NOMO-1 treated with dmso at 0.1 percent for 144 hours (cell line): ENCODE measurements at regions not wholly inside any gene's neighbourhood (a gene's known extent, or its start where the extent isn't known, plus 50 kb on each side); places are given as distances from the start of the nearest gene placed in this dataset.
"Not testable (repeated sequence)": the region's sequence is repeated elsewhere in the genome, so short reads cannot be mapped to it uniquely, and the experiment has no call there.

Experiments
- DNase-seq: peaks from one replicate; lab custom pipeline; 2025; ENCODE audit not compliant: unreplicated experiment; lab: John Stamatoyannopoulos, UW

DNA sequence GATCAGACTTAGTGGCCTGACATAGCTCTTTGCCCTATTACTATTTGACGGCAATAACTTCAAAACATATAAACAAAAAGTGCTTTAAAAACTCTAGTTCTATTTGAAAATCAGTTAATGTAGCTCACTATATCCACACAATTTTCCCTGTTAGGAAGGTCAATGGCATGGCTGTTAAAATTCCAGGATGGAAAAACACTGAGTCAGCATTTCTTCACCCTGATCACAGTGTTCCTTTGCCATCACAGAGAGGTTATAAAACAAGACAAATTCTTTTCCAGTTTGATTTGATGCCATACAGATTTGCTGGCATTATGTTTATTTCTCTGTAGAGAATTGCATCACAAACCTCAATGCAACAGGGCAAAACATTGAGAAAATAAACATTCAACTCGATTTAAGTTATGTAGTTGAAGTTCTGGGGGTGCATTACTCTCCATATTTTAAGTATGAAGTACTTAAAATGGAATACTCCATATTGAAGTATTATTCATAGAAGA is 253.7 kb upstream of the HSF2 start:
- DNase-seq: no peak

DNA sequence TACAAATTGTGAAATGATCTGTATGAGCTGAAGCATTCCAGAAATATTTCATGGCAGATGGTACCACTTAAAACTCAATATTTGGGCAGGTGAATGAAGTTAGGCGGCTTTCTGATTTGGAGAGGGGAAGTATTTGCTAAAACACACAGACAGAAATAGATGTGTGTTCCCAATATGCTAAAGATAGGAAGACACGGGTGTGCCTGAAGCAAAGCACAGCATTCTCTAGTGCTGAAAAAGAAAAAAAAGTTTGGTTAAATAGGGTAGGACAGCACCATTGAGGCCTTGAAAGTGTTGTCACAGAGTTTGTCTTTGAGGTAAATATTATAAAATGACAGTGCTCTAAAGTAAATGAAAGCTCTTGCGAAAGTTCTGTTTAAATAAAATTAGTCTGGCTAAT is 252.2 kb upstream of the HSF2 start:
- DNase-seq: no peak

DNA sequence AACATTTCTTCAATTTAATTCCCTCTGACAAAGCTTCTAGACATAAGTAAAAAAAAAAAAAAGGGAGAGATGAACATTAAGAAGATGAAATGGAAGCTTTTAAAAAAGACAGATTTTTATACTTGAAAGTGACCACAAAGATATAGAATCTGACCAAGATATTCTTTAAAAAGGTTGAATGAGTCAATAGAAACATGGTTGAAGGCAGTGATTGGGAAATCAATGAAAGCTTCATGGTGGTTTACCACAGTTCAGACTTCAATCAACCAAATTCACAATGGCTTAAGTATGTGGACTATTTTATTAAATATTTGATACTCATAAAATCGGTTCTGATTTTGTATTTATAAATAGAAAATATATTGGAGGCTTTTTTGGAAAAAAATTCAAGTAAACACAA is 248.4 kb upstream of the HSF2 start:
- no peak for DNase-seq

DNA sequence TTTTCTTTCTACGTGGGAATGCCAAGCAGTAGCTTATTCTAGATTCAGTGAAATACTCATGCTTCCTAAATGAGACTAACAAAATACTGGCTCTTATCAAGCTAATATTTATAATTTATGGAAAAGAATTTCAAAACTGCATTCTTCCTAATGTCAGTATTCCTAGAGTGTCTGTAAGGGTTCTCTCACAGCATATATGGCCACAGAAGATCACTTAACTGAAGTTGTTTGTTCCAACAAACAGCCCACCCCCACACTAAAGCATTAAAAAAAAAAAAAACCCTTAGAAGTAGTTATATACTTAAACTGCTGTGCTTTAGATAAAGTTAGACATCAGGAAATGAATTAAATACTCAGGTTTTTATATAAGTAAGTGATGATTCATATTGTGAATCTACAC is 247.7 kb upstream of the HSF2 start:
- no peak for DNase-seq

DNA sequence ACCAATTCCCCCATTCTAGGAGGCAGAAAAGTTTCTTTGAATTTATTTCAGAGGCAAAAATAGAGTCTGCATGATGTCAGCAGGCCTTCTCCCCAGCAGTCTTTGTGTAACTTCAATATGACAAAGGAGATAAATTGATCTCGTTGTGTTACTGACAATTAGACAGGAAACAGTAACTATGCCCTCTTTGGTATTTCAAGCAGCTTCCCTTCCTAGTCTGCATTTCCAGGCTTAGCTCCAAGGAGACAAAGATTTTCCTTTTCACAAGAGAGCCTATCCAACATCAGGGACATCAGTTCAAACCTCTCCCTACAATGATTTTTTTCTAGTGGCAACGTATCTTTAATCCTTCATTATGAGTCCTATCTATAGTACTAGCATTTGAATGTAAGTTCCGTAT is 245.9 kb upstream of the HSF2 start:
- DNase-seq: no peak

DNA sequence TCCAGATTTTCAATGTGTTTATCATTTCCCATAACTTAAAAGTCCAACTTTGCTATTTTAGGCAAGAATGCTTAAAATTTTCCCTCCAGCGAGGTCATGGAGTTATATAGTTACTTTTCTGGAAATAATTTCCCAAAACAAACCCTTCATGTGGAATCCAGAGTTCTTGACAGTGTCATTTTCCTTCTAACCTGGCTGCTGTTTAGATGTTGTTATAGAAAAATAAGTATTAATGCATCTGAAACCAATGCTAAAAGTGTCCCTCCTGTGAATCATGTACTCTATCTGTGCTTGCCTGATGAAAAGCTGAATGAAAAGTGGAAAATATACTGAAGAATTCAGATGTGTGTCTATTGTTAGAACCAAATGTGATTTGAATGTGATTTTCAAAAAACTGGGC is 245.3 kb upstream of the HSF2 start:
- DNase-seq: no peak

DNA sequence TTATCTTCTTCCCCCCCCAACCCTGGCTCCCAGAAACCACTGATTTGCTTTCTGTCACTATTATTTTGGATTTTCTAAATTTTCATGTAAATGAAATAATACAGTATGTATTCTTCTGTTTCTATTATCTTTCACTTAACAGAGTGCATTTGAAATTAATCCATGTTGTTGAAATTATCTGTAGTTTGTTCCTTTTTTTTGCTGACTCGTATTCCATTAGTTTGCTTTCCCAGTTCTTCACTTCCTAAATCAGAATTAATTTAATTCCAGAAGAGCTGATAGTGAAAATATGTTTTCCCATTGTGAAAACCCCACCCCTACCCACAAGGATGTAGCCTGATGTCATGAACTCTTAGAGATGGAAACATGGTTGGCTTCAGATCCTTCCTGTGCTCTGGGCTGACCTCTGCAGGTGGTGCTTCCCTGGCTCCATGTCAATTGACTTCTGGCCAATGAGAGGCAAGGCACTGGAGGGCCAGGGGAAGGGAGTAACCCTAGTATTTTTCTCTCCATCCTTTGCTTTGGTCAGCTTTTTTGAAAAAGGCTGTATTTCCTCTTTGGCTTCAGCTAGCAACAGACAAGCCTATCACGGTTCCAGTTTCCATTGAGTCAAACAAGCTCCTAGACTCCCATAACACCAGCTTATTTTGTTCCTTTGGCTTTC is 244.4 kb upstream of the HSF2 start:
- DNase-seq: no peak

DNA sequence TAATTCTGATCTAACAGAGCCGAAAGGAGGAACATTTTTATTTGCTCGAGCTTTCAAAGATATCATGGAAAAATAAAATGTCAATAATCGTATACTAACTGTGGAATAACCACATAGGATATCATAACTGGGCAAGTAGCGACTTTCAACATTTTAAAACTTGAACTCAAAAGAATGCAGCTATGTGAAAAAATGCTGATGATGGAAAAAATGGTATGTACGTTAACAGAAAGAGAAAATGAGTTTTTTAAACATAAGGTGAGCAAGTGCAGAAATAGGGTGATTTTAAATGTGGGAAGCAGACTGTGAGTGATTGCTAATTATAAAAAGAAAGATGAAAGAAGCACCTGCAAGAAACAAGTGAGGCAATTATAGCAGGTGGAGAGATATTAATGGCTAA is 238.3 kb upstream of the HSF2 start:
- DNase-seq: no peak

DNA sequence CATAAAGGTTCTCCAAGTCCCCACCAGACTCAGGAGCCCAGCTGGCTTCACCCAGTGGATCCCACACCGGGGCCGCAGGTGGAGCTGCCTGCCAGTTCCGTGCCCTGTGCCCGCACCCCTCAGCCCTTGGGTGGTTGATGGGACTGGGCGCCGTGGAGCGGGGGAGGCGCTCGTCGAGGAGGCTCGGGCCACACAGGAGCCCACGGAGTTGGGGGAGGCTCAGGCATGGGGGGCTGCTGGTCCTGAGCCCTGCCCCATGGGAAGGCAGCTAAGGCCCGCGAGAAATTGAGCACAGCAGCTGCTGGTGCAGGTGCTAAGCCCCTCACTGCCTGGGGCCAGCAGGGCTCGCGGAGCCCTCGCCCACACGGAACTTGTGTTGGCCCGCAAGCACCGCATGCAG is 234.4 kb upstream of the HSF2 start:
- no peak for DNase-seq

DNA sequence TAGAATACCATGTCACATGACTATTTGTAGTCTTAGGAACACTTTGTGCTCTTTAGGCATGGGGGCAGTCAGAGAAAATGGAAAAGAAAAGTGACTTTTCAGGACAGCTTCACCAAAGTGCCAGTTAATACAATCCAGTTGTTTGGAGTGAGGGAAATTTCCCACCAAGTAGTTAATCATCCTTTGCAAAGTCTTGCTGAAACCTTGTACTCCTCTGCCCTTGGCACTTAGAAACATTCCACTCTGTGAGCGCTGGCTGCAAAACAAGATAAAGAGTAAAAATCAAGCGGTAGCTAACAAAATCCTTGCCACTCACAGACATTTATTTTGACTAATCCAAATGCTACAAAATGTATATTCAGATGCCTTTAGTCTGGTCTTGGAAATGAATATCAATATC is 229.2 kb upstream of the HSF2 start:
- DNase-seq: no peak

DNA sequence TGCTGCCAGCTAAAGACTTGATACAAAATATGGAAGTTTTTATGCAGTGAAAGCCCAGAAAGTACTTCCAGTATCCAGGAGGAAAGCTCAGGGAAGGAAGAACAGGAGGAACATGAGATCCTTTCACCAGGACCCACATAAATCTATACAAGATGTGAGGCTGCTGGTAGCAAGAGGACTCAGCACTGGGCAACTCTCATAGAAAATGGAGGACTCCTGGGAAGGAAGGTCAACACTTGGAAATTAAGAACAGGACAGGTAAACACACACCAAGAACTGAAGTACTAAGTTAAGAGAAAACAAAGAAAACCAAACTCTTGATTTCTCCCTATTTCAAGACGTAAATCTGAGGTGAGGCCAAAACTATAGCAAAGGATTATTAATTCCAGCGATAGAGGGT is 220.5 kb upstream of the HSF2 start:
- DNase-seq: no peak

DNA sequence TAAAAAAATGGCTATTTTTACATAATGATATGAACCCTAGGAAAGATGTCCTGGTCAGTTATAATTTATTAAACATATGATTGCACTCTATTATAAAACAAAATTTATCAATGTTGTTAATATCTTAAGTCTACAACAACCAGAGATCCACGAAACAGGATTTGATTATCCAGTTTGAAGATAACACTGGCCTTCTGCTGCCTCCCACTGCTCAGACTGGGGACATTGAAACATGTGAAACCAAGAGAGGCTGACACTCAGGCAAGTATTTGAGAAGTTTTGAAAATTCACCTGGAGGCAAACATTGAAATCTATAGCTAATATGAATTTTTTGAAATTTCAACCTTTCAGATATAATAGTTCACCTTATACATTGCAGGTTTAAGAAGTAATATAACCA is 219.3 kb upstream of the HSF2 start:
- no peak for DNase-seq

DNA sequence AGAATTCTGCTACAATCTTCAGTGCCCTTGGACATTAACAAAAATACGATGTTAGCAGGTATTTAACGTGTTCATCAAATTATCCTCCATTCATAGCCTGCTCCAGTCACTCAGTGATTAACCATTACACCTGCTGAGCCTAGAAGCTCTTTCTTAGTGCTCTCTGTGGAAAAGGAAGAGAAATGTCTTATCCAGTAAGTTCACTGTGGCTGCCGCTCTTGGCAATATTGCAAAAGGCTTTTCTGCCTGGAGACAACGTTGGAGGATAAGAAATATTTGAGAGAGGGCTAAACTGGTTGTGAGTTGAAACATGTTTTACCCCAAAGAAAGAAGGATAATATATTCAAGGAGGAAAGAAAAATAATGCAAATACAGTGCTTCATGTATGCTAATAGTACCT is 217.4 kb upstream of the HSF2 start:
- no peak for DNase-seq

DNA sequence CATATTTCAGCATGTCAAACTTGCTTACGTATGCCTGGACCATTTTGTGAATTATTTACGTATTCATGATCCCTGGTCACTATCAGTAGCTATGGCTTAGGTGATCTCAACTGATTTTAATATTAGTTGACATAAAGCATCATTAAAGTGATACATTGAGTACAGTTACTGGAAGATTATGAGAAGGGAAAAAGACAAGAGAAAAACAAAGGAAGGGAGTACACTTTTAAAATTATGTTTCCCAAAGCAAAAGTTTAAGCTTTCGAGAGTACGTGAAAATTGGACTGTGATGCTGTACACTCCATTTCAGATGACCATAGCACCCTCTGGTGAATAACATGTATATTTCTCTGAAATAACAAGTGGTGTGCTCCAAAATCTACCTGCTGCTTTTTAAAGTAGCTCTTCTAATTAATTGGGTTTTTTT is 215.0 kb upstream of the HSF2 start:
- DNase-seq: no peak

DNA sequence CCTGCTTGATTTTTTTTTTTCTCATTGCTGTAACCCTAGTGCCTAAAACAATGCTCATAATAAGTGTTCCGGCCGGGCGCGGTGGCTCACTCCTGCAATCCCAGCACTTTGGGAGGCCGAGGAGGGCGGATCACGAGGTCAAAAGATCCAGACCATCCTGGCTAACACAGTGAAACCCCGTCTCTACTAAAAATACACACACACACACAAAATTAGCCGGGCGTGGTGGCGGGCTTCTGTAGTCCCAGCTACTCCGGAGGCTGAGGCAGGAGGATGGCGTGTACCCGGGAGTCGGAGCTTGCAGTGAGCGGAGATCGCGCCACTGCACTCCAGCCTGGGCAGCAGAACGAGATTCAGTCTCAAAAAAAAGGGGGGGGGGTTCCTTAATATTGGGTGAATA is 214.0 kb upstream of the HSF2 start:
- DNase-seq: not testable (repeated sequence)

DNA sequence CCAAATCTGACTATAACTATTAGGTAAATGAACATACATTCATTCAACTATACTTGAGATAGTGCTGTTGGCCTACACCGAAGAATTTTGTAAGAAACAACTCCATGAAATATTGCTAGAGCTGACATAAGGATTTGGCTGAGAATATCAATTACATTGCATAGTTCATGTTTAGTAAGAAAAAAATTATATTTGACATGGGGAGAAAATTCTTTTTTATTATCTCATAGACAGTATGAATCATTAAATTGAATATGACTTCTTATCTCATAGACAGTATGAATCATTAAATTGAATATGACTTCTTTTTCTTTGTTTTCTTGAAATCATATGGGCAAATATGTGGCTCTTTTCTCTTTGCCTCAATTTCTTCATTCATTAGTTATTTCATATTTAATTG is 212.3 kb upstream of the HSF2 start:
- no peak for DNase-seq

DNA sequence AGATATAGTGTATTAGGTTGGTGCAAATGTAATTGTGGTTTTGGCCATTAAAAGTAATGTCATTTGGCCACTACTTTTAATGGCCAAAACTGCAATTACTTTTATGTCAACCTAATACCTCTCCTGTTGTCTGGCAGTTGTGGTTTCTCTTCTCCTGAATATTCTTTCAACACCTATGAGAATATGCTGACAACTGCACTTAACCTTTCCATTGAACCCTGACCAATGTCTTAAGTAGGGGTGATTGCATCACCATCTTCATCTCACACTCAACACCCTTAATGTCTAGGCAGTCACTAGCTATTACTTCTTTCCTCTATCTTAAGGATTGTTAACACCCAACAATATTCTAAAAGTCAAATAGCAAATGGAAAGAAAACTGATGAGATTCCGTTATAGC is 200.5 kb upstream of the HSF2 start:
- DNase-seq: no peak

DNA sequence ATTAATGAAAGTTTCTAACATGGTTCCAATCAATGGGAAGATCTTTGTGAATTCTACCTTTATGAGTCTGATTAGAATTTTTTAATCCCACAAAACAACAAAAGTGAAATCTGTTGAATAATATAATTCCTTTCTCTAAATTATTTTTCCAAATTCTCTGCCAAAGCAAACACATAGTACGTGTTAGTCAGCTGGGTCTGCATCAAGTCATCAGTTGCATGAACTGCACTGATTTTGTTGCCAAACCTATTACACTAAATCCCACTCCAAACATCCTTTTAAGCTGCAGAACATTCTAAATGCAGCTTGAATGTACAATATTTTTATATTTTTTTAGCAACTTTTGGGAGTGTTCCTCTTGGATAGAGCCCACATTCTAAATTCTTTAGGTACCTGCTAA is 199.0 kb upstream of the HSF2 start:
- no peak for DNase-seq

DNA sequence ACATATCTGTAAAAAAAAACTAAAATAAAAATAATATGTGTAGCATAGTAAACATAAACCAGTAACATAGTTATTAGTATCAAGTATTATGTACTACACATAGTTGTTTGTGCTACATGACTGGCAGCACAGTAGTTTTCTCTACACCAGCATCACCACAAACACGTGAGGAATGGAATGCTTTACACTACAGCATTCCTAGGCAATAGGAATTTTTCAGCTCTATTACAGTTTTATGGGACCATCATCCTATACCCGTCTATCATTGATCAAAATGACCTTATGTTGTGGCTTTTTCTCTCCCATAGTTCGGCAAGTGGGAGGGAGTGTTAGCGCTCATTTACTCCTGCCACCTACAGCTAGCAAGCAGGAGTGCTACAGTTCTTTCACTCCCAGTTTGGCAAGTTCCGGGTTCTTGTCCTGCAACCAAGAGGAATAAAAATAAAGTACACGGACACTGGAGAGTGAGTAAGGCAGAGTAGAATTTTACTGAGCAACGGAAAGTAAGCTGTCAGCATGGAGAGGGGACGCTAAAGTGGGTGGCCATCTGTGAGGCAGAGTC is 196.8 kb upstream of the HSF2 start:
- DNase-seq: no peak

DNA sequence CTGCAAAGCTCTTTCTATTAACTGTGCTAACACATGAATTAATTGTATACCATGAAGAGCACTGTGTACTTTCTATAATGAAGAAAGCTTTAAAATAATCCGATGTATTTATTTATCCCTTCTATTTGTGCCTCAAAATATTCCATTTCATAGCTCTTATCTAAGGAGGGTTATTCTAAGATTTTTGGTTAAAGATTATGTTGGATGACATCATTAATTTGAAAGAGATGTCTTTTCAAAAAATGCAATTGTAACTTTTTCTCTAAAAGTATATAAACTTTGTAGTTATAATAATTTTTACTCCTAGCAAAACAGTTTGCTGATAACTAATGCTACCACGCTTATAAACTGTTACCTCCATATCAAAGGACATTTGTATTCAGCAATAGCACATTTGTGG is 192.4 kb upstream of the HSF2 start:
- DNase-seq: no peak

DNA sequence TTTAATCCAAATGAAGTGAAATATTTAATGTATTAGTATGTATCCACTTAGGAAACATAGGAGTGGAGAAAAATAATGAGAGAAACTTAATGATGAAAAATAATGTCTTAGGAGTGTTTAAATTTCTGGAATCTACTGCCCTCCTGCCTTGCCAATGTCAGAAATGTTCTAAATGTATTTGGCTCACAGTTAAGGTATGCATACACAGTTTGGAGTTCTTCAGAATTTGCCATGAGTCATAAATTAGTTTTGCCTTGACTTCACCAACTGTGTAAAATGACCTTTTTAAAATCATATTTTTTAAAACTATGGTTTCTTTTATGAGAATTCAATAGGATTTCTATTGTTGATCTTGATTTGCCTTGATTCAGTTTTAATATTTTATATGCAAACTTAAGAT is 191.7 kb upstream of the HSF2 start:
- no peak for DNase-seq

DNA sequence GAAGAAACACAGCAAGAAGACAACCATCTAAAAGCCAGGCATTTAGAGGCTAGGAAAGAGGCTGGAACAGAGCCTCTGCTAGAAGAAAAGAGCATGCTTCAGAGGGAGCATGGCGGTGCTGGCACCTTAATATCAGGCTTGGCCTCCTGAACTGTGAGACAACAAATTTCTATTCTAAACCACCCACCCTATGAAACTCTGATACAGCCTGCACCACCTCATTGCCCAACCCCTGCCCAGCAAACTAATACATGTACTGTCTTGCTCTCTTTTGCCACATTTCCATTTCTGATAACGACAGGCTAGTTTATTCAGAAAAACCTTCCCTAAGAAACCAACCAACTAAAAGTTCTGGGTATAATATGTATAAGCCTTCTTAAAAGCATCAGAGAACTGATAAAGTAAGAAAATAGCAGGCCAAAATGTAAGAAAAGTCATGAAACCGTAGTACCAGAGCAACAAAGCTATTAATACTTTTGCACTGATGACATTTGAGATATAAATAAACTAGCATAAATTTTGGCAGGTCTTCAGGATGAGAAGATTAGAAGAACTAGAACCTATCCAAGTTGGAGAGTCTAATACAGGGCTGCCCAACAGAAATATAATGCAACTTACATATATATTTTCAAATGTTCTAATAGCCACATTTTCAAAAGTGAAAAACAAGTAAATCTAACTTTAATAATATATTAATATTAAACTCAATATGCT is 184.7 kb upstream of the HSF2 start:
- no peak for DNase-seq

DNA sequence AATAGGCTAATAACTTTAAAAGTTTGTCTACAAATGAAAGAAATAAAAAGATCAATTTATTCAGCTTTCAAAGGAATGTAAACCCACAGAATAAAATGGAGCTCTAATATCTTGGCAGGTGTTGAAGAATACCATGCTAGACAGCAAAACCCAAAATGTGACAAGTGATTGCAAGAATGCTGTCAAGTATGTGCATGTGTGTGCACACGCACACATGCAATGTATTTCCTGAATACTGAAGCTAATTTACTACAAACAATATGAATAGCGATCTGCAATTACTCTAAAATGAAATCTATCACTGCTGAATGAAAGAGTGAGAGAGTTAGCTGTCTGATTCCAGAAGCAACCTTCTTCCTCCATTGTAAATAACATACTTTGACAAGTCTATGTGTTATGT is 179.2 kb upstream of the HSF2 start:
- no peak for DNase-seq
